GM23248 (cell line): ENCODE measurements at regions not wholly inside any gene's neighbourhood (a gene's known extent, or its start where the extent isn't known, plus 50 kb on each side); places are given as distances from the start of the nearest gene placed in this dataset.
"Not testable (repeated sequence)": the region's sequence is repeated elsewhere in the genome, so short reads cannot be mapped to it uniquely, and the experiment has no call there.

Experiments
- EZH2 ChIP-seq: fragments of 200-600 bp; sonication (generic); IDR thresholded peaks from 2 replicates; pipeline ENCODE4 v1.6.1; 2018; ENCODE audit warnings: antibody characterized with exemption, mild to moderate bottlenecking; ENCODE audit not compliant: insufficient read depth, poor library complexity, severe bottlenecking
- EZH2phosphoT487 ChIP-seq: fragments of 200-600 bp; sonication (generic); IDR thresholded peaks from 2 replicates; pipeline ENCODE4 v1.6.1; 2018; ENCODE audit warnings: antibody characterized with exemption, moderate library complexity, mild to moderate bottlenecking, low read depth; ENCODE audit not compliant: insufficient read depth

- TF ChIP-seq EZH2phosphoT487, EZH2: not testable (repeated sequence)
These were observed 139.0 kb upstream of the TRPM3 start for GRCh38 chr9:71260419-71260818.
